PC-9 (cell line): ENCODE measurements at regions not wholly inside any gene's neighbourhood (a gene's known extent, or its start where the extent isn't known, plus 50 kb on each side); places are given as distances from the start of the nearest gene placed in this dataset.

Experiments used
- BruUV-seq: library from RNA; stranded (reverse); fragments of 400-500 nt; replicated peaks from 2 replicates; lab custom pipeline; 2021; lab: Mats Ljungman, UMichigan
- CTCF ChIA-PET: fragments of 300-600 bp; sonication (Branson Sonifier 250); formaldehyde crosslinking; loops from one replicate; lab custom pipeline; 2022; ENCODE audit warnings: antibody characterized with exemption; lab: Charles Lee
- POLR2A ChIA-PET: fragments of 300-600 bp; sonication (Branson Sonifier 250); formaldehyde crosslinking; loops from one replicate; lab custom pipeline; 2022; ENCODE audit warnings: antibody characterized with exemption; ENCODE audit not compliant: unreplicated experiment; lab: Charles Lee
- DNase-seq, 2 experiments: peaks; one replicate each; pipeline versions ENCODE4 v3.0.0 to v3.0.0-alpha.2; 2015 to 2022; ENCODE audit warnings: mixed read lengths in 1 of 2
- H2AFZ ChIP-seq: fragments of 200-600 bp; sonication (generic); 2 replicates; pipeline ENCODE4 v1.8.1; 2017; ENCODE audit warnings: antibody characterized with exemption
- H3F3A ChIP-seq: fragments of 200-600 bp; sonication (generic); 2 replicates; pipeline ENCODE4 v1.8.1; 2017; ENCODE audit warnings: antibody characterized with exemption, mild to moderate bottlenecking, low read depth; ENCODE audit not compliant: insufficient read depth
- H3K27ac ChIP-seq: fragments of 200-600 bp; sonication (generic); 2 replicates; pipeline ENCODE4 v1.6.1; 2016; ENCODE audit warnings: mixed run types
- H3K27me3 ChIP-seq: fragments of 200-600 bp; sonication (generic); 2 replicates; pipeline ENCODE4 v1.6.1; 2016; ENCODE audit warnings: low read depth, mixed run types; ENCODE audit not compliant: insufficient read depth
- H3K36me3 ChIP-seq: fragments of 200-600 bp; sonication (generic); 2 replicates; pipeline ENCODE4 v1.6.1; 2016; ENCODE audit warnings: low read depth, mixed run types
- H3K4me1 ChIP-seq: fragments of 200-600 bp; sonication (generic); replicated peaks from 2 replicates; pipeline ENCODE4 v1.6.1; 2016; ENCODE audit warnings: mixed run types; ENCODE audit not compliant: insufficient read depth
- H3K4me2 ChIP-seq: fragments of 200-600 bp; sonication (generic); 2 replicates; pipeline ENCODE4 v1.6.1; 2017; ENCODE audit warnings: mixed run types
- H3K4me3 ChIP-seq: fragments of 200-600 bp; sonication (generic); 2 replicates; pipeline ENCODE4 v1.6.1; 2016; ENCODE audit warnings: mixed run types
- H3K79me2 ChIP-seq: fragments of 200-600 bp; sonication (generic); 2 replicates; pipeline ENCODE4 v1.6.1; 2017; ENCODE audit warnings: low read depth, mixed run types
- H3K9me2 ChIP-seq: fragments of 200-600 bp; sonication (generic); 2 replicates; pipeline ENCODE4 v1.8.1; 2017; ENCODE audit warnings: mild to moderate bottlenecking; ENCODE audit not compliant: insufficient read depth
- H3K9me3 ChIP-seq: fragments of 200-600 bp; sonication (generic); 2 replicates; pipeline ENCODE4 v1.8.1; 2016; ENCODE audit warnings: low read depth; ENCODE audit not compliant: insufficient read depth
- H4K20me1 ChIP-seq: fragments of 200-600 bp; sonication (generic); 2 replicates; pipeline ENCODE4 v1.8.1; 2017; ENCODE audit not compliant: insufficient read depth
- EZH2 ChIP-seq: fragments of 200-600 bp; sonication (generic); IDR thresholded peaks from 2 replicates; pipeline ENCODE4 v1.8.0; 2017; ENCODE audit warnings: antibody characterized with exemption, low read depth
- intact Hi-C: fragments of 100-400 bp; cut with micrococcal nuclease; formaldehyde crosslinking; loops from one replicate; pipeline ENCODE4 v1.10.0; 2022; ENCODE audit not compliant: unreplicated experiment
- TF ChIP-seq, protein P1 (sequence below): fragments of 200-600 bp; sonication (generic); conservative IDR thresholded peaks from 2 replicates; pipeline ENCODE4 v1.6.1; 2017; ENCODE audit warnings: mixed run types, antibody characterized with exemption, mild to moderate bottlenecking, moderate library complexity

DNA sequence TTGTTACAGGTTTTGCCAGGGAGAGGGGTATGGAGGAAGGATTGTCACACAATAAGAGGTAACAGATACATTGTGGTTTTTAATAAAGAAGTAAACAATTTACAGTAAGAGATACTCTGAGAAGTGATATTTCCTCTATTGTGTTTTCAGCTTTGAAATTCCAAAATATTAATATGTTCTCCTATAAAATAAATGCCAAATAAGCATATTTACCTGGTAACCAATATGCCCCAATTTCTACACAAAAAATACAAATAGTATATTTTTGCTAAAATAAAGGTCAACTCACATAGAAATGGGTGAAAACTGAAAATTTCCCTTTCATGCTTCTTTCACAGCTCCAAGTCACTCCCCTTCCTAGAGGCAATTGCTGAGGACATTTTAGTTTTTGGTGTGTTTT is 437.4 kb upstream of the UBE2E2 start:
- POLR2A ChIA-PET: no interaction called here
- intact Hi-C loops: no loop called here
- no peaks in the 10 kb centered on the region for H3K9me2 ChIP-seq
- H3K9me3 ChIP-seq: peaks cover 7% of the 10 kb centered on the region; the same call in 1 of the 2 replicates
- no peak overlapping the region for H3K4me3 ChIP-seq
- DNase-seq: no peak
- H3K79me2 ChIP-seq: no peaks in the 10 kb centered on the region
- H2AFZ ChIP-seq: no peak overlapping the region
- H3K27me3 ChIP-seq: no peaks in the 10 kb centered on the region
- TF ChIP-seq EZH2: no peak
- TF ChIP-seq, protein P1, sequence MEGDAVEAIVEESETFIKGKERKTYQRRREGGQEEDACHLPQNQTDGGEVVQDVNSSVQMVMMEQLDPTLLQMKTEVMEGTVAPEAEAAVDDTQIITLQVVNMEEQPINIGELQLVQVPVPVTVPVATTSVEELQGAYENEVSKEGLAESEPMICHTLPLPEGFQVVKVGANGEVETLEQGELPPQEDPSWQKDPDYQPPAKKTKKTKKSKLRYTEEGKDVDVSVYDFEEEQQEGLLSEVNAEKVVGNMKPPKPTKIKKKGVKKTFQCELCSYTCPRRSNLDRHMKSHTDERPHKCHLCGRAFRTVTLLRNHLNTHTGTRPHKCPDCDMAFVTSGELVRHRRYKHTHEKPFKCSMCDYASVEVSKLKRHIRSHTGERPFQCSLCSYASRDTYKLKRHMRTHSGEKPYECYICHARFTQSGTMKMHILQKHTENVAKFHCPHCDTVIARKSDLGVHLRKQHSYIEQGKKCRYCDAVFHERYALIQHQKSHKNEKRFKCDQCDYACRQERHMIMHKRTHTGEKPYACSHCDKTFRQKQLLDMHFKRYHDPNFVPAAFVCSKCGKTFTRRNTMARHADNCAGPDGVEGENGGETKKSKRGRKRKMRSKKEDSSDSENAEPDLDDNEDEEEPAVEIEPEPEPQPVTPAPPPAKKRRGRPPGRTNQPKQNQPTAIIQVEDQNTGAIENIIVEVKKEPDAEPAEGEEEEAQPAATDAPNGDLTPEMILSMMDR: no peak
- no peaks in the 10 kb centered on the region for H3F3A ChIP-seq
- no TSS peak for BruUV-seq
- CTCF ChIA-PET: no interaction called here
- H3K36me3 ChIP-seq: no peaks in the 10 kb centered on the region
- H3K27ac ChIP-seq: no peak overlapping the region
- H3K4me2 ChIP-seq: no peak overlapping the region
- H4K20me1 ChIP-seq: no peaks in the 10 kb centered on the region
- H3K4me1 ChIP-seq: no peaks in the 10 kb centered on the region

DNA sequence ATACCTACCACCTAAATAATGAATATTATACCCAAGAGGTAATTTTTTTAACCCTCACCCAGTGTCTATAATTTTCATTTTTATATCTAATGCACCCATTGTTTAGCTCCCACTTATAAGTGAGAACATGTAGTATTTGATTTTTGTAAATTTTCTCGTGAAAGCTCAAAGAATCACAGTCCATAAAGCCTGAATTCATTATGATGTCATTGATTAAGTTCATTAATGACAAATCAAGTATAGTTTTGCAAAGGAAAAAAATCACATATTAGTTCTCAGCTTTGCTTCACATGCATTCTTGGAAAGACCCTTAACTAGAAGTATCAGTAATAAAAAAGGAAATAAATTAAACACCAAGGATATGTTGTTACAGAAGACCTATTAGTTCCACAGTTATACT is 425.3 kb upstream of the UBE2E2 start:
- no peak for DNase-seq
- Histone ChIP-seq H3K4me3 (no peak overlapping the region), H3K27ac (no peak overlapping the region), H3F3A (no peaks in the 10 kb centered on the region), H3K79me2 (no peaks in the 10 kb centered on the region), H4K20me1 (no peaks in the 10 kb centered on the region), H3K36me3 (no peaks in the 10 kb centered on the region), H2AFZ (no peak overlapping the region), H3K4me1 (no peaks in the 10 kb centered on the region), H3K9me3 (no peaks in the 10 kb centered on the region; the same call in none of the 2 replicates), H3K4me2 (no peak overlapping the region), H3K27me3 (no peaks in the 10 kb centered on the region), H3K9me2 (no peaks in the 10 kb centered on the region)
- no TSS peak for BruUV-seq
- TF ChIP-seq, protein P1: no peak
- no peak for TF ChIP-seq EZH2
- ChIA-PET POLR2A (no interaction called here), CTCF (no interaction called here)
- intact Hi-C loops: no loop called here

DNA sequence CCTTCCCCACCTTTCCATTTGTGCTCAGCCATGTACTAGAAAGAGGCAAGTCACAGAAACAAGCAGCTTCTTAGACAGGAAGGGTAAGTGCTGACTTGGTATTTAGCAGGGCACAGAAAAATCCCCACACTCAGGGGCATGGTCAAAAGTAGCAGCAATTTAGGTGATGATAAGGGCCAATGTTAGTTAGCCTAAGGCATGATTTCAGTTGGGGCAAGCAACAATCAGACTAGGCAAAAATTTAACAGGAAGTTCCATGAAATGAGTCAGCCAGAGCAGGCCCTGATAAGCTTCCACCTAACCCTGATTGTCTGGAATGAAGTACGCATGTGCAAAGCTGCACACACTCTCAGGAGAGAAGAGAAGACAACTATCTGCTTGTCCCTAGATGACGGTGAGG is 423.4 kb upstream of the UBE2E2 start:
- Histone ChIP-seq H3K9me3 (peaks cover 3% of the 10 kb centered on the region; the same call in 1 of the 2 replicates), H3F3A (no peaks in the 10 kb centered on the region), H4K20me1 (no peaks in the 10 kb centered on the region), H3K9me2 (no peaks in the 10 kb centered on the region), H3K79me2 (no peaks in the 10 kb centered on the region), H3K4me1 (no peaks in the 10 kb centered on the region), H3K27me3 (no peaks in the 10 kb centered on the region), H2AFZ (no peak overlapping the region), H3K4me3 (no peak overlapping the region), H3K4me2 (no peak overlapping the region), H3K36me3 (no peaks in the 10 kb centered on the region), H3K27ac (no peak overlapping the region)
- CTCF ChIA-PET: no interaction called here
- TF ChIP-seq, protein P1: no peak
- TF ChIP-seq EZH2: no peak
- intact Hi-C loops: no loop called here
- no TSS peak for BruUV-seq
- POLR2A ChIA-PET: no interaction called here
- DNase-seq: no peak
